NCI-H82 (cell line): ENCODE measurements at regions not wholly inside any gene's neighbourhood (a gene's known extent, or its start where the extent isn't known, plus 50 kb on each side); places are given as distances from the start of the nearest gene placed in this dataset.
"Not testable (repeated sequence)": the region's sequence is repeated elsewhere in the genome, so short reads cannot be mapped to it uniquely, and the experiment has no call there.

Experiments used
- DNase-seq: peaks from one replicate; lab custom pipeline; 2025; lab: John Stamatoyannopoulos, UW

GRCh38 chr4:104662269-104662668 is 167.6 kb upstream of the CXXC4 start:
- not testable (repeated sequence) for DNase-seq

DNA sequence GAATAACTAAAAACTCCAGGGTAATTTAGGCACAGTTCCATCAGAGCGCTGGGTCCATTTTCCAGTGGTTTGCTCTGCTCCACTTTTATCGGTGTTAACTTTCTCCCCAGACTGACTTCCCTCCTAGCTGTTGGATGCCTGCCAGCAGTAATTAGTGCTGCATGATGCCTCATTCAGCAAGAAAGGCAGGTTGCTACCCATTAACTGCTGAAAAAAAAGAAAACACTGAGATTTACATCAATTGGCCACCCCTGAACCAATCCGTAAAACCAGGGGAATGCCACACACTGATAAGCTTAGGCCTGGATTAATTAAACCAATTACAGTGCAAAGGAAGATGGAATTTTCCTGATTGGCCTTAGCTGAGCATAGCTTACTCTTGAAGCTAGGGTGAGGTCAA is 182.4 kb upstream of the CXXC4 start:
- DNase-seq = peak; percentile 82

DNA sequence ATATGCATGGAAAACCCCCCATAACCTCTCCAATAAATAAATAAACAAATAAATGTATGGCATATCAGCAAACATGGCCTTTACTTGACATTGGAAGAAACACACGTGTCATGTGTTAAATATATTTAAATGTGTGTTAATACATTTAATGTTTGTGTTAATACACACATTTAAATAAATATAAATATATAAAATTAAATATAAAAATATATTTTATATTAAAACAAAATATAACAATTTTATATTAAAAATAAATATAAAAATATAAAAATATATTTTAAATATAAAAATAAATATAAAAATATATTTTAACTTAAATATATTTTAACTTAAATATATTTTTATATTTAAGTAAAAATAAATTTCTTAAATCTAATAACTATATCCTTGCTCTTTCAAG is 187.6 kb upstream of the CXXC4 start:
- no peak for DNase-seq

DNA sequence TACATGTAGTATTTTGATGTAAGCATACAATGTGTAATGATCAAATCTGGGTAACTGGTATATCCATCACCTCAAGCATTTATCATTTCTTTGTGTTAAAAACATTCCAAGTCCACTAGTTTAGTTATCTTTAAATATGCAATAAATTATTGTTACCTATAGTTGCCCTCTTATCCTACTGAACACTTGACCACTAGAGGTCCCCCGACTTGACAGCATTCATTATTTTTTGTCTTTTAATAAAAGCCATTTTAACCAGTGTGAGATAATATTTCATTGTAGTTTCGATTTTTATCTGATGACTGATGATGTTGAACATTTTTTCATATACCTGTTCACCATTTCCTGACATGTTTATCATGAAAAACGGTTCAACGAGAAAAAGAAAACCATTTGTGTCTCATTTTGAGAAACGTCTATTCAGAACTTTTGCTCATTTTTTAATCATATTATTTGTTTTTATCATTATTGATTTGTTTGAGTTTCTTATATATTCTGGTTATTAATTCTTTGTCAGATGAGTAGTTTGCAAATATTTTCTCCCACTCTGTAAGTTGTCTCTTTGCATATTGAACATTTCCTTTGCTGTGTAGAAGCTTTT is 199.0 kb upstream of the CXXC4 start:
- DNase-seq = peak; percentile 11

- no peak for DNase-seq
These were observed 221.9 kb upstream of the CXXC4 start for GRCh38 chr4:104716584-104716983.

DNA sequence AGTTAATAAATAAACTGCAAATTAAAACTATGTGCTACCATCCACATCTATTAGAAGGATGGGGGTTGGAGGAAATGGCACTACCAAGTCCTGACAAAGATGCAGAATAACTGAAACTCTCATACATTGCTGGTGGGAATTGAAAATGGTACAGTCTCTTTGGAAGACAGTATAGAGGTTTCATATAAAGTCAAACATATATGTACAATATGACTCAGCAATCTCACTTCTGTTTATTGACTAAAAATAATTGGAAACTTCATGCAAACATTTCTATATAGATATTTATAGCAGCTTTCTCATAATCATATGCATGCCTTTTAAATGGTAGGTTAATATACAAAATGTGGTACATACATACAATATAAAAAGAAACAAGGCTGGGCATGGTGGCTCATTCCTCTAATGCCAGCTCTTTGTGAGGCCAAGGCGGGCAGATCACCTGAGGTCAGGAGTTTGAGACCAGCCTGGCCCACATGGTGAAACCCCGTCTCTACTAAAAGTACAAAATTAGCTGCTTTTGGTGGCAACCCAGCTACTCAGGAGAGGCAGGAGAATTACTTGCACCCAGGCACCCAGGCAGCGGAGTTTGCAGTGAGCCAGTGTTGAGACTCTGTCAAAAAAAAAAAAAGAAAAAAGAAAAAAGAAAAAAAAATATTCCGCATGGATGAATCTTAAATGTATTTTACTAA is 225.0 kb upstream of the CXXC4 start:
- no peak for DNase-seq

GRCh38 chr4:104722467-104722866 is 227.8 kb upstream of the CXXC4 start:
- no peak for DNase-seq

GRCh38 chr4:104726002-104726401 is 231.3 kb upstream of the CXXC4 start:
- DNase-seq = no peak

DNA sequence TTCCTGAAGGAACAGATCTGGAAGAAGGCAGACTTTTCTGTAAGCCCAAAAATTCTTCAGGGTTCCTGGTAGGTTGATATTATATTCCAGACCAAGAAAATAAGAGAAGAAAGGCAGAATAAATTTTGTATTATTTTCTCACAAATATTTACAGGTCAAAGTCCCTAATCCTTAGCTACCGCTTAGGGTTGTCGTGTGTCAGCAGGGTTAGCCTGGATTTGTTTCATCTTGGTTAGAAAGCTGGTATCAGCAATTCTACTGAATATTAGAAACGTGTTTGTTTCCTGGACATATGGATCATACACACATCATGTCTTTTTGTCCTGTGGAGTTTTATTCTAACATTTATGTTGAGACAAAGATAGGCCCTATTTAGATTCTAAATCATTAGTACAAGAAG is 232.9 kb upstream of the CXXC4 start:
- DNase-seq = no peak

GRCh38 chr4:104728380-104729122 is 233.9 kb upstream of the CXXC4 start:
- DNase-seq = no peak

DNA sequence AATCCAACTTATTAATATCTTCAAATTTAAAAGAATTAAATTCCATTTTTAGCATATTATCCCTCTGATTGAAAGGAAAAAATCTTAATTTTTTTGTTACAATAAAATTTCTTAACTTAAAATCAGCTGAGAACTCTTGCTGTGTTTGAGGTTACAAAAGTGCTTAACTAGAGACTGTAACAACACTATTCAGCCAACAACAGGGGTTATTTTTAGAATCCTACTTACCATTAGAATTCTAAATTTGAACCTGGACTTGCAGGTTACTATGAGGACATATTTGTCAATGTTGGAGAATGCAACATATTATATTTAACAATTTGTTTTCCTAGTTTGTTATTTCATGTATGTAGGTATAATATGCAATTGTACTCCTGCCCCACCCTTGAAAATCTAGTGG is 238.1 kb upstream of the CXXC4 start:
- DNase-seq = no peak

GRCh38 chr4:104735174-104735573 is 240.5 kb upstream of the CXXC4 start:
- no peak for DNase-seq

DNA sequence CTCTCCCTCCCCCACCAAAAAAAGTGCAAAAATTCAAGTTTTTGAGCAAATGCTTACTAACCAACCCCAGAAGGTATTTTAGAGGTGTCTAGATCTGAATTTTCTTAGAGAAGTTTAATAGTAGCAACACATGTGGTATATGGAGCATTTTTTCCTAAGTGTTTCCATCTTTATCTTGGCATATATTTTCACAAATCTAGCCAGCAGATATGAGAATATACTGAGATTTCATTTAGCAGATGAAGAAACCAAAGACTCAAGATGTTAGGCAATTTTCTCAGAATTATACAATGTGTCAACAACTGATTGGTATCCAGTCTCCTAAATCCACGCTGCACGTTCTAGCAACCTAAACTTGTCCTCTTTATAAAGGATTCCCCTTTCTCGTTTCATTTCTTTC is 245.5 kb upstream of the CXXC4 start:
- DNase-seq = no peak

- no peak for DNase-seq
These were observed 248.5 kb upstream of the CXXC4 start for GRCh38 chr4:104743215-104743653.

GRCh38 chr4:104747635-104748034 is 252.9 kb upstream of the CXXC4 start:
- no peak for DNase-seq

DNA sequence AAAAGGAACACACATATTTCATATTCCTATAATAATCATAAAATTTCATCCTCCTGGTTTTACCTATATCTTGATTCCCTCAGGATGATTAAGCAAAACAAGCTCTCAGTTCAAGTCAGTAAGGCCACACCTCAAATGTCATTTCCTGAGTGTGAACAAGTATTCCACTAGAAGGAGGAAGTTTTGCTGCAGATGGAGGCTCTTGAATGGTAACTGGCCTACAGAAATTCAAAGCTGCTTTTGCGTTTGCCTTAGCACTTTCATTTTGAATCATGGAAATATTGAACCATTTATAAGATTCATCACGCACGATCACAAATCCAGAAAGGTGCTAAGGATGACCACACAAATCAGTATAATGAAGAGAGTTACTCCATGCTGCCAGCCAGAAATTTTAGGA is 254.4 kb upstream of the CXXC4 start:
- no peak for DNase-seq

DNA sequence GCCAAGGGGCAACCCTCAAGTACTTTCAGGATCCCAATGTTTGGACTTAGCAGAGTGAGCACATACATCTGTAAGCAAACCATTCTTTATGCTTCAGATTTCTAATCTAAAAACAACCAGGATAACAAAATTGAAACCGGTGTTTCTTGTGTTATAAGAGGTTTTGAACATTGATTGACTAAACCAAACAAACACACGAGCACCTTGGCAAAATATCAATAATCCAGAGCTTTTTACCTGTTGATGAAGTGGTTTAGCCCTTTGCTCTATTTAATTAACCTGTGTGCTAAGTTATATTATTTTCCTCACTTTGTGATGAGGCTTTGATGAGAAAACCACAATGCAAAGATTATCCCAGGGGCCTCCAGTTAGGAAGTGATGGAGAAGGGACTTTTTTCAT is 255.3 kb upstream of the CXXC4 start:
- no peak for DNase-seq

- peak; percentile 88 for DNase-seq
These were observed 256.8 kb upstream of the CXXC4 start for GRCh38 chr4:104751468-104751867.

DNA sequence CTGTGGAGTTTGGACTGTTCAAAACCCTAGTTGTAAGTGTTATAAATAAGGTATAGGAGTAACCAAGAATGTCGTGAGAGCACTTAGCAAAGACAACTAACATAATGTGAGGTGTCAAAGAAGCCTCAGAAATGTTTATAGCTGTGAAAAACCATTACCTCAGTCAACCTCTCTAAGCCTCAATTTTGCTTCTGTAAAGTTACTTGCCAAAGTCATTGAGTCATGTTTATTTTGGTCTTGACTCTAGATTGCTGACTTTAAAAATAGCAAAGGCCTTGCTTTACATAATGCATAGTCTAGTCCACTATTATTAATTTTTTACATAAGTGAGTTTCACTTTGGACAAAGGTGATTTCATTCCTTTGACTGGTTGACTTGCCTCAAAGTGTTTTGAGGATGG is 257.6 kb upstream of the CXXC4 start:
- DNase-seq = no peak

DNA sequence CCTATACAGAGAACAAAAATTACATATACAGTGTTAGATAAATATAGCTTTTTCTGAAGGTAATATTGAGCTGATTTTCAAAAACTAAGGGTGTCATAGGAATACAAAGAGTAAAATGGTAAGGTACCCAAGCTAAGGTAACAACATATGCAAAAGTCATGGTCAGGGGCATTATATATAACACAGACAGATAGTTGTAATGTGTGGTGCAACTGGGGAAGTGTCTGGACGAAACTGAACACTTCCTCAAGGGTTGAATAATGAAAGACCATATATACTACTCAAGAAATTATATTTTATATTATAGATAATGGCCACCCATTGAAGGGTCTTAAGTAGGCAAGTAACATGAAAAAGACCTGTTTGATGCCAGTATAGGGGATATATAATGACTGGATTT is 262.1 kb upstream of the CXXC4 start:
- DNase-seq = no peak

DNA sequence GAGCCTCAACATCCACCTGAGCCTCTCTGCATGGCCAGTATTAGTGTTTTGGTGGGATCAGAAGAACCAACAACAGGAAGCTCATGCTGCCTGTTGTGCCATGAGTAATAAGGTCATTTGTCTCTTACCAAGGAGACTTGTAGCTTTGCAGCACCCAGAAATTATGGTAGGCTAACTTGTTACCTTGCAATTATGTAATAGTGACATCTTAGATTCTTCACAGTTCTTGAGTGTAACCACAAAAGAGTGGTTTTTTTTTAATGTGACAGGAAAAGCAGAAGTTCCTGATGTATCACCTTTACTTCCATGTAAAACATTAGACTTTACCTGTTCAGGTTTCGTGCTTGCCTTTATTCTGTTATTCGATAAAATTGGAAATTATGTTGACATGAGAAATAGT is 263.9 kb upstream of the CXXC4 start:
- DNase-seq = no peak

- DNase-seq = no peak
These were observed 269.0 kb upstream of the CXXC4 start for GRCh38 chr4:104763554-104764222.

- DNase-seq = no peak
These were observed 272.0 kb upstream of the CXXC4 start for GRCh38 chr4:104766676-104767075.
